ENCODE measurements at regions not wholly inside any gene's neighbourhood (a gene's known extent, or its start where the extent isn't known, plus 50 kb on each side); places are given as distances from the start of the nearest gene placed in this dataset.

DNA sequence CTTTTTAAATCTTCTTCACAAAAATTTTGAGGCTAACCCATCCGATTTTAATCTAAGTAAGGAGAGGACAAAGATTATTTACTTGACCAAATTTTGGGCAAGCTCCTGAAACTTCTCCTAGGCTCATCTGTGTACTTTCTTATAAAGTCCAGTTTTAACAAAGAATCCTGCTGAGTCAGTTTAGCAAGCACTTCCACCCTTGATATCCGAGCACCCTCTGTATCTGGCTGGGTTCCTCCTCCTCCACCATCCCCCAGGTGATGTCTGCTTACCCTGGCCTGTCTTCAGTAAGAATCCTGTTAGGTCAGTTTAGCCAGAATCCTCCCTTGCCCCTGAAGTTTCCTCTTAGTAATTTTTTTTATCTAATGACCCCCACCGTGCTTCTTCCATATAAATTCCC, 140.5 kb downstream of the PHLDA1 start:
- Histone ChIP-seq H3K9ac (ENCODE audit: low read depth in 1 of 2, low read length in 2 of 2) (no peak overlapping the region), H3K36me3 (ENCODE audit: control insufficient read depth in 4 of 4, insufficient read depth in 3 of 4, low read depth in 1 of 4, low read length in 3 of 4) (no peaks in the 10 kb centered on the region), H3K4me1 (ENCODE audit: control insufficient read depth in 4 of 4, insufficient read depth in 4 of 4, low read length in 3 of 4) (no peaks in the 10 kb centered on the region), H3K4me3 (ENCODE audit: low read depth in 1 of 3, low read length in 3 of 3) (no peak overlapping the region), H3K27ac (ENCODE audit: low read depth in 1 of 2, low read length in 2 of 2) (no peak overlapping the region), H3K27me3 (ENCODE audit: control insufficient read depth in 4 of 4, insufficient read depth in 4 of 4, low read length in 3 of 4) (peaks cover 0 to 2% (median 0%) of the 10 kb centered on the region in 4 donors), H3K9me3 (ENCODE audit: control insufficient read depth in 4 of 4, low read length in 3 of 4) (no peaks in the 10 kb centered on the region)
- no peak for TF ChIP-seq FOXA1 (IDR thresholded peaks at IDR 0.05)
- TF ChIP-seq SP1 (IDR thresholded peaks at IDR 0.05): no peak
- no peak for TF ChIP-seq MAX (IDR thresholded peaks at IDR 0.05)
- no peak for TF ChIP-seq RAD21 (IDR thresholded peaks at IDR 0.05)
- no peak for TF ChIP-seq EGR1 (IDR thresholded peaks at IDR 0.05; ENCODE audit: low read depth in 2 of 2)
- no peak for TF ChIP-seq GABPA (IDR thresholded peaks at IDR 0.05 in 1 of 2, conservative IDR thresholded peaks at IDR 0.05 in 1 of 2)
- TF ChIP-seq FOXA2 (IDR thresholded peaks at IDR 0.05): no peak
- TF ChIP-seq TAF1 (conservative IDR thresholded peaks at IDR 0.05): no peak
- no peak for TF ChIP-seq RXRA (IDR thresholded peaks at IDR 0.05)
- no peak for TF ChIP-seq YY1 (IDR thresholded peaks at IDR 0.05)
- TF ChIP-seq NR2F2 (IDR thresholded peaks at IDR 0.05): no peak
- no peak for TF ChIP-seq HNF4G (IDR thresholded peaks at IDR 0.05)
- TF ChIP-seq, protein P1, sequence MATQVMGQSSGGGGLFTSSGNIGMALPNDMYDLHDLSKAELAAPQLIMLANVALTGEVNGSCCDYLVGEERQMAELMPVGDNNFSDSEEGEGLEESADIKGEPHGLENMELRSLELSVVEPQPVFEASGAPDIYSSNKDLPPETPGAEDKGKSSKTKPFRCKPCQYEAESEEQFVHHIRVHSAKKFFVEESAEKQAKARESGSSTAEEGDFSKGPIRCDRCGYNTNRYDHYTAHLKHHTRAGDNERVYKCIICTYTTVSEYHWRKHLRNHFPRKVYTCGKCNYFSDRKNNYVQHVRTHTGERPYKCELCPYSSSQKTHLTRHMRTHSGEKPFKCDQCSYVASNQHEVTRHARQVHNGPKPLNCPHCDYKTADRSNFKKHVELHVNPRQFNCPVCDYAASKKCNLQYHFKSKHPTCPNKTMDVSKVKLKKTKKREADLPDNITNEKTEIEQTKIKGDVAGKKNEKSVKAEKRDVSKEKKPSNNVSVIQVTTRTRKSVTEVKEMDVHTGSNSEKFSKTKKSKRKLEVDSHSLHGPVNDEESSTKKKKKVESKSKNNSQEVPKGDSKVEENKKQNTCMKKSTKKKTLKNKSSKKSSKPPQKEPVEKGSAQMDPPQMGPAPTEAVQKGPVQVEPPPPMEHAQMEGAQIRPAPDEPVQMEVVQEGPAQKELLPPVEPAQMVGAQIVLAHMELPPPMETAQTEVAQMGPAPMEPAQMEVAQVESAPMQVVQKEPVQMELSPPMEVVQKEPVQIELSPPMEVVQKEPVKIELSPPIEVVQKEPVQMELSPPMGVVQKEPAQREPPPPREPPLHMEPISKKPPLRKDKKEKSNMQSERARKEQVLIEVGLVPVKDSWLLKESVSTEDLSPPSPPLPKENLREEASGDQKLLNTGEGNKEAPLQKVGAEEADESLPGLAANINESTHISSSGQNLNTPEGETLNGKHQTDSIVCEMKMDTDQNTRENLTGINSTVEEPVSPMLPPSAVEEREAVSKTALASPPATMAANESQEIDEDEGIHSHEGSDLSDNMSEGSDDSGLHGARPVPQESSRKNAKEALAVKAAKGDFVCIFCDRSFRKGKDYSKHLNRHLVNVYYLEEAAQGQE (IDR thresholded peaks at IDR 0.05): no peak
- no peak for TF ChIP-seq HNF4A (conservative IDR thresholded peaks at IDR 0.05)
- TF ChIP-seq JUND (IDR thresholded peaks at IDR 0.05): no peak
- TF ChIP-seq, protein P2, sequence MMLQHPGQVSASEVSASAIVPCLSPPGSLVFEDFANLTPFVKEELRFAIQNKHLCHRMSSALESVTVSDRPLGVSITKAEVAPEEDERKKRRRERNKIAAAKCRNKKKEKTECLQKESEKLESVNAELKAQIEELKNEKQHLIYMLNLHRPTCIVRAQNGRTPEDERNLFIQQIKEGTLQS (IDR thresholded peaks at IDR 0.05): no peak
- no peak for TF ChIP-seq ZBTB33 (IDR thresholded peaks at IDR 0.05)
- TF ChIP-seq CTCF (IDR thresholded peaks at IDR 0.05; ENCODE audit: low read depth, low read length, missing input control): no peak
- 72% methylated on average over 3 of the region's 3 CpGs for WGBS
- DNase-seq (ENCODE audit: low spot score): no peak

Measured in liver (tissue), 8 donors.